Astrocyte (in vitro differentiated cells and primary cell): ENCODE measurements at regions not wholly inside any gene's neighbourhood (a gene's known extent, or its start where the extent isn't known, plus 50 kb on each side); places are given as distances from the start of the nearest gene placed in this dataset.

Experiments
- CTCF ChIP-seq: IDR thresholded peaks from 2 replicates; pipeline ENCODE4 v1.5.1; 2011; ENCODE audit warnings: low read depth, mild to moderate bottlenecking, inconsistent platforms, low read length, moderate library complexity; ENCODE audit not compliant: insufficient read depth
- EZH2 ChIP-seq: IDR thresholded peaks from 2 replicates; pipeline ENCODE4 v1.6.1; 2012; ENCODE audit warnings: mild to moderate bottlenecking, low read length, inconsistent platforms; ENCODE audit not compliant: insufficient read depth

GRCh38 chr3:177279118-177279815 is 82.0 kb upstream of the TBL1XR1 start:
- TF ChIP-seq CTCF: no peak
- TF ChIP-seq EZH2: no peak
